Parathyroid adenoma (tissue), 2 donors: ENCODE measurements at regions not wholly inside any gene's neighbourhood (a gene's known extent, or its start where the extent isn't known, plus 50 kb on each side); places are given as distances from the start of the nearest gene placed in this dataset.

ENCODE experiments used
- H2AFZ ChIP-seq: fragments of 300-600 bp; sonication (generic); one replicate; pipeline ENCODE4 v1.7.0; 2017; ENCODE audit warnings: antibody characterized with exemption, mild to moderate bottlenecking
- H3K27ac ChIP-seq: fragments of 300-600 bp; sonication (generic); one replicate; pipeline ENCODE4 v1.7.0; 2017
- H3K27me3 ChIP-seq: fragments of 300-600 bp; sonication (generic); one replicate; pipeline ENCODE4 v1.7.0; 2017; ENCODE audit warnings: low read length; ENCODE audit not compliant: control insufficient read depth, insufficient read depth
- H3K36me3 ChIP-seq: fragments of 300-600 bp; sonication (generic); one replicate; pipeline ENCODE4 v1.7.0; 2017; ENCODE audit warnings: low read length; ENCODE audit not compliant: control insufficient read depth, insufficient read depth
- H3K4me1 ChIP-seq: fragments of 300-600 bp; sonication (generic); one replicate; pipeline ENCODE4 v1.7.0; 2017; ENCODE audit warnings: control low read depth
- H3K4me2 ChIP-seq: fragments of 300-600 bp; sonication (generic); one replicate; pipeline ENCODE4 v1.7.0; 2017; ENCODE audit warnings: low read length
- H3K4me3 ChIP-seq: fragments of 300-600 bp; sonication (generic); one replicate; pipeline ENCODE4 v1.7.0; 2017; ENCODE audit warnings: low read depth, low read length
- H3K79me2 ChIP-seq: fragments of 300-600 bp; sonication (generic); one replicate; pipeline ENCODE4 v1.7.0; 2017; ENCODE audit warnings: control low read depth
- H3K9ac ChIP-seq: fragments of 300-600 bp; sonication (generic); one replicate; pipeline ENCODE4 v1.7.0; 2017; ENCODE audit warnings: mild to moderate bottlenecking
- H3K9me3 ChIP-seq: fragments of 300-600 bp; sonication (generic); one replicate; pipeline ENCODE4 v1.7.0; 2017; ENCODE audit warnings: low read length; ENCODE audit not compliant: control insufficient read depth
- CTCF ChIP-seq: fragments of 300-600 bp; sonication (generic); IDR thresholded peaks from one replicate; pipeline ENCODE4 v1.7.0; 2017; ENCODE audit warnings: antibody characterized with exemption, mild to moderate bottlenecking
- donor health status: primary hyperparathyroidism.

- Histone ChIP-seq H3K27ac (no peak overlapping the region), H3K4me3 (no peak overlapping the region), H3K9me3 (no peaks in the 10 kb centered on the region), H3K4me2 (no peak overlapping the region), H2AFZ (no peak overlapping the region), H3K36me3 (no peaks in the 10 kb centered on the region), H3K79me2 (no peaks in the 10 kb centered on the region), H3K27me3 (no peaks in the 10 kb centered on the region), H3K4me1 (no peaks in the 10 kb centered on the region), H3K9ac (no peak overlapping the region)
- no peak for TF ChIP-seq CTCF
These were observed 167.3 kb upstream of the SHH start for GRCh38 chr7:155979566-155979965.

GRCh38 chr7:155975490-155975889 is 163.2 kb upstream of the SHH start:
- H3K4me3 ChIP-seq = no peak overlapping the region
- H3K36me3 ChIP-seq = no peaks in the 10 kb centered on the region
- no peaks in the 10 kb centered on the region for H3K79me2 ChIP-seq
- no peaks in the 10 kb centered on the region for H3K27me3 ChIP-seq
- H3K4me2 ChIP-seq = no peak overlapping the region
- TF ChIP-seq CTCF = no peak
- H2AFZ ChIP-seq = no peak overlapping the region
- no peak overlapping the region for H3K27ac ChIP-seq
- no peaks in the 10 kb centered on the region for H3K4me1 ChIP-seq
- no peaks in the 10 kb centered on the region for H3K9me3 ChIP-seq
- H3K9ac ChIP-seq = no peak overlapping the region

GRCh38 chr7:155974186-155974897 is 162.1 kb upstream of the SHH start:
- H3K36me3 ChIP-seq = no peaks in the 10 kb centered on the region
- no peak overlapping the region for H3K27ac ChIP-seq
- H3K4me2 ChIP-seq = no peak overlapping the region
- no peaks in the 10 kb centered on the region for H3K27me3 ChIP-seq
- no peak overlapping the region for H2AFZ ChIP-seq
- H3K79me2 ChIP-seq = no peaks in the 10 kb centered on the region
- H3K4me1 ChIP-seq = no peaks in the 10 kb centered on the region
- no peak overlapping the region for H3K4me3 ChIP-seq
- TF ChIP-seq CTCF = no peak
- no peaks in the 10 kb centered on the region for H3K9me3 ChIP-seq
- no peak overlapping the region for H3K9ac ChIP-seq

- Histone ChIP-seq H3K27me3 (no peaks in the 10 kb centered on the region), H3K36me3 (no peaks in the 10 kb centered on the region), H3K4me3 (no peak overlapping the region), H3K4me2 (no peak overlapping the region), H3K79me2 (no peaks in the 10 kb centered on the region), H3K4me1 (no peaks in the 10 kb centered on the region), H3K9me3 (no peaks in the 10 kb centered on the region), H3K27ac (no peak overlapping the region), H2AFZ (no peak overlapping the region), H3K9ac (no peak overlapping the region)
- TF ChIP-seq CTCF = no peak
These were observed 161.3 kb upstream of the SHH start for GRCh38 chr7:155973451-155973997.
